ENCODE measurements at regions not wholly inside any gene's neighbourhood (a gene's known extent, or its start where the extent isn't known, plus 50 kb on each side); places are given as distances from the start of the nearest gene placed in this dataset.

- Histone ChIP-seq H3K27ac (no peak overlapping the region), H3K27me3 (ENCODE audit: low read depth) (no peaks in the 10 kb centered on the region), H3K4me3 (no peak overlapping the region), H3K4me1 (peaks cover 6% of the 10 kb centered on the region), H3K36me3 (no peaks in the 10 kb centered on the region), H3K9me3 (peaks cover 11% of the 10 kb centered on the region)
- TF ChIP-seq CTCF (IDR thresholded peaks at IDR 0.05), result peak; percentile 17
- no peak for ATAC-seq
- intact Hi-C loops (cut with DNase I), result no loop called here
- DNase-seq, result no peak
Measured at GRCh38 chr1:164953098-164953497, 394.1 kb downstream of the PBX1 start.

- H3K4me3 ChIP-seq, result no peak overlapping the region
- no peak for TF ChIP-seq CTCF (IDR thresholded peaks at IDR 0.05)
- no peaks in the 10 kb centered on the region for H3K36me3 ChIP-seq
- H3K4me1 ChIP-seq, result peaks cover 6% of the 10 kb centered on the region
- no peak overlapping the region for H3K27ac ChIP-seq
- DNase-seq, result no peak
- peaks cover 15% of the 10 kb centered on the region for H3K9me3 ChIP-seq
- intact Hi-C loops (cut with DNase I), result no loop called here
- no peak for ATAC-seq
- H3K27me3 ChIP-seq (ENCODE audit: low read depth), result no peaks in the 10 kb centered on the region
Measured at GRCh38 chr1:164951508-164951907, 392.5 kb downstream of the PBX1 start.

GRCh38 chr1:164950541-164950986 lies 391.6 kb downstream of the PBX1 start:
- no peak overlapping the region for H3K4me3 ChIP-seq
- DNase-seq (no peak), ATAC-seq (no peak)
- intact Hi-C loops (cut with DNase I), result no loop called here
- no peaks in the 10 kb centered on the region for H3K36me3 ChIP-seq
- no peak overlapping the region for H3K27ac ChIP-seq
- peaks cover 6% of the 10 kb centered on the region for H3K4me1 ChIP-seq
- peaks cover 15% of the 10 kb centered on the region for H3K9me3 ChIP-seq
- no peak for TF ChIP-seq CTCF (IDR thresholded peaks at IDR 0.05)
- H3K27me3 ChIP-seq (ENCODE audit: low read depth), result no peaks in the 10 kb centered on the region

- no peak overlapping the region for H3K4me3 ChIP-seq
- intact Hi-C loops (cut with DNase I), result no loop called here
- H3K36me3 ChIP-seq, result no peaks in the 10 kb centered on the region
- ATAC-seq (no peak), DNase-seq (no peak)
- H3K27ac ChIP-seq, result no peak overlapping the region
- peaks cover 15% of the 10 kb centered on the region for H3K9me3 ChIP-seq
- no peaks in the 10 kb centered on the region for H3K27me3 ChIP-seq (ENCODE audit: low read depth)
- peaks cover 6% of the 10 kb centered on the region for H3K4me1 ChIP-seq
- no peak for TF ChIP-seq CTCF (IDR thresholded peaks at IDR 0.05)
Measured at GRCh38 chr1:164949771-164950471, 390.9 kb downstream of the PBX1 start.

GRCh38 chr1:164948101-164948500 lies 389.1 kb downstream of the PBX1 start:
- Histone ChIP-seq H3K27ac (no peak overlapping the region), H3K36me3 (no peaks in the 10 kb centered on the region), H3K9me3 (peaks cover 15% of the 10 kb centered on the region), H3K4me3 (no peak overlapping the region), H3K27me3 (ENCODE audit: low read depth) (no peaks in the 10 kb centered on the region), H3K4me1 (peaks cover 4% of the 10 kb centered on the region)
- no peak for TF ChIP-seq CTCF (IDR thresholded peaks at IDR 0.05)
- intact Hi-C loops (cut with DNase I), result no loop called here
- DNase-seq (no peak), ATAC-seq (no peak)

All from lower lobe of right lung (tissue), 2 donors.